ENCODE measurements at regions not wholly inside any gene's neighbourhood (a gene's known extent, or its start where the extent isn't known, plus 50 kb on each side); places are given as distances from the start of the nearest gene placed in this dataset.

DNA sequence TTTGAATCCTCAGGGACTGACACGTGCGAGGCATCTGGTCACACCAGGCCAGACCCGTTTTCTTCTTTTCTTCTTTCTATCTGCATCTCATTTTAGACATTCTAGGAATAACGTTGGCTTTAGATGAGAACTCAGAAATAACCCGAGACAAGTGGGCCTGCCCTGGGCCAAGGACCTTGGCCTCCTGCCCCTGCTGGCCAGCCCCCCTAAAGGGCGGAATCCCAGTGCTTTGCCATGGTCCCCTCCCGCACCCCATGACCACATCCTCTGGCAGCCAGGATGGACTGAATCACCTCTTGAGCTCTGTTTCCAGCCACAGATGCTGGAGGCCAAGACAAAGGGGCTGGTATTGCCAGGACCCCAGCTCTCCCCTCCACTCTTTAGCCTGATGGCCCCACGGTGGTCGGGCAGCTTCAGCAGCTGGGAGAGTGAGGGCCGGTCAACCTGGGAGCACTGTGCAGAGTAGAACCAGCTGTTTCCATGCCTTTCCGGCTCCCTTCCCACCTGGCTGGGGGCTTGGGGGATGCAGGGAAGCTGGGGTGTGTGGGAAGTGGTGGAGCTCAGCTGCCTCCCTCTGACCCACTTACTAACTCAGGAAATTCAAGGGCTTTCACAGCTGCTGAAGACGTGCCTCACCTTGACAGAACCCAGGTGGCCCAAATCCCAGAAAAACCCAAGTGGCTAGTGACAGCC, 190.9 kb downstream of the FAM43A start:
- H3K79me2 ChIP-seq (ENCODE audit: low read length): no peaks in the 10 kb centered on the region
- H3K9me2 ChIP-seq (replicated peaks; ENCODE audit: insufficient read depth, low read length): no peaks in the 10 kb centered on the region
- no peaks in the 10 kb centered on the region for H4K20me1 ChIP-seq (ENCODE audit: insufficient read depth, low read depth, low read length)
- peaks cover 52% of the 10 kb centered on the region for H3K4me1 ChIP-seq (ENCODE audit: low read length)
- H3K9ac ChIP-seq (ENCODE audit: low read length): no peak overlapping the region
- H3K4me3 ChIP-seq (ENCODE audit: low read length): no peak overlapping the region
- no peak overlapping the region for H2AFZ ChIP-seq (ENCODE audit: low read length)
- H3K27me3 ChIP-seq (ENCODE audit: low read length): no peaks in the 10 kb centered on the region
- no peak overlapping the region for H3K4me2 ChIP-seq (ENCODE audit: low read depth, low read length, poor library complexity, severe bottlenecking)
- no peaks in the 10 kb centered on the region for H3K36me3 ChIP-seq (ENCODE audit: insufficient read depth, low read length)
- DNase-seq: no peak
- no peak overlapping the region for H3K27ac ChIP-seq (ENCODE audit: low read length)
- no peaks in the 10 kb centered on the region for H3K9me3 ChIP-seq (ENCODE audit: low read length)

DNA sequence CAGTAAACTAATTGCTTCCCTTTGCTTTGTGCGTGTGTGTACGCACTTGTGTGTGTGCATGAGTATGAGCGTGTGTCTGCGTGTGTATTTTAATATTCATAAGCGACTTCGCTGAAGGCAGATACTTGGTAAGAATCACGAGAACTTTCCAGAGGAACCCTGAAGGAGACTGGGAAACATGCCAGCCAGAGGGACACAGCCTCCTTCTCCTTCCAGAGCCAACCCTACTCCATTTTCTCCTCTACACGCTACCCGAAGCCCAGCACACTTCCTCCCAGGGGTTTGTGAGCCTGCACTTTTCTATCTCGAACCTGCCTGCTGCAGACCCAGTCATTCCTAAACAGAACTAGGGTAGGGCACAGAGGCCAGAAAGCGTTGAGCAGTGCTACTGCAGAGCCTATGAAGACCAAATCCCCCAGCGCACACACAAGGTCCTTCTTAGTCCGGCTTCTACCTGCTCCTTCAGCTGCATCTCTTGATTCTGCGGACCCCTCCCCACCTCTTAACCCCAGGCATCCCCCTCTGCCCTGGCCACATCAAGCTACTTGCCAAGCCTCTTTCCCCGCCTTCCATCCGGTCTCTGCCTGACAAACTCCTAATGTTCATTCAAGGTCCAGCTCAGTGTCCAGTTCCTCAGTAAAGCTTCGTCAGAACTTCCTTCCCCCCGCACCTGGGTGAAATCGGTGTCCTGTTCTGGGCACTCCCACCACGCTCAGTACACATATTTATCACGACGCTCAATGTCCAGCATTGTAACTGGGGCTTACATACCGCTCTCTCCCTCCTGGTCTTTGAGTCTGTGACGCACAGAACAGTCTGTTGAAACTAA, 191.8 kb downstream of the FAM43A start:
- Histone ChIP-seq H3K9me3 (ENCODE audit: low read length) (no peaks in the 10 kb centered on the region), H3K27me3 (ENCODE audit: low read length) (0 out of 2 replicates have a peak, but pooled peaks cover 5% of the 10 kb centered on the region), H4K20me1 (ENCODE audit: insufficient read depth, low read depth, low read length) (no peaks in the 10 kb centered on the region), H3K36me3 (ENCODE audit: insufficient read depth, low read length) (no peaks in the 10 kb centered on the region), H3K79me2 (ENCODE audit: low read length) (no peaks in the 10 kb centered on the region), H2AFZ (ENCODE audit: low read length) (no peak overlapping the region), H3K4me2 (ENCODE audit: low read depth, low read length, poor library complexity, severe bottlenecking) (no peak overlapping the region), H3K4me3 (ENCODE audit: low read length) (no peak overlapping the region), H3K9ac (ENCODE audit: low read length) (no peak overlapping the region), H3K9me2 (replicated peaks; ENCODE audit: insufficient read depth, low read length) (no peaks in the 10 kb centered on the region), H3K4me1 (ENCODE audit: low read length) (peaks cover 43% of the 10 kb centered on the region), H3K27ac (ENCODE audit: low read length) (no peak overlapping the region)
- no peak for DNase-seq

DNA sequence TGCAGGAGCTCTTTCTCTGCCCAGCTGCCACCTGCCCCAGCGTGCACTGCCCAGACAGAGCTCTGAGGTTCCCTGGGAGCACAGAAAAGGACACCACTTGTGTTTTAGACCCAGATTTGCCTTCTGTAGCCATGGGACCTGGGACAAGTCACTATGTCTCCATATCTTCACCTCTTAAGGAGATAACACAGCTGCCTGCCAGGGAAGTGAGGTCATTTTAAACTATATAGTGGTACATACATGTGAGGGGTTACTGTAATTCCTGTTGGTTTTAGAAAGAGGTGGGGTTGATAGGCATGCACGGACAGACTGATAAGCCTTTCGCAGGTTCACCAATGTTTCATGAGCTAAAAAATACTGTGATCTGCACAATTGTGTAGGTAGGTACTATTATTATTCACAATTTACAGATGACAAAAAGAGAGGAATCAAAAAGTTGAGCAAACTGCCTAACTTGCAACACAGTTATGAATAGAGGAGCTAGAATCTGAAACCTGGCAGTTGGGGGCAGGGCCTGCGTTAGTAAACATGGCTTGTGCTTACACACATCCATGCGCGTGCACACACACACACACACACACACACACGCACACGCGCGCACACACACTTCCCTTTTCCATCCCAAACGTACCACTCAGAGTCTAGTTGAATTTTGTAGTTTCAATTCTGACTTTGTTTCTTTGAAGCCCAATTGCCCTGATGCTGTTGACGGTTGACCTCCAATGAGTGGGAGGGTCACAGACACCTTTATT, 193.6 kb downstream of the FAM43A start:
- Histone ChIP-seq H3K27ac (ENCODE audit: low read length) (no peak overlapping the region), H3K79me2 (ENCODE audit: low read length) (no peaks in the 10 kb centered on the region), H3K4me1 (ENCODE audit: low read length) (peaks cover 25% of the 10 kb centered on the region), H3K9ac (ENCODE audit: low read length) (no peak overlapping the region), H3K4me3 (ENCODE audit: low read length) (no peak overlapping the region), H3K9me2 (replicated peaks; ENCODE audit: insufficient read depth, low read length) (no peaks in the 10 kb centered on the region), H3K9me3 (ENCODE audit: low read length) (peaks cover 11% of the 10 kb centered on the region), H2AFZ (ENCODE audit: low read length) (no peak overlapping the region), H4K20me1 (ENCODE audit: insufficient read depth, low read depth, low read length) (no peaks in the 10 kb centered on the region), H3K27me3 (ENCODE audit: low read length) (peaks cover 5% of the 10 kb centered on the region; the same call in 1 of the 2 replicates), H3K36me3 (ENCODE audit: insufficient read depth, low read length) (peaks cover 5% of the 10 kb centered on the region; the same call in 1 of the 2 replicates), H3K4me2 (ENCODE audit: low read depth, low read length, poor library complexity, severe bottlenecking) (no peak overlapping the region)
- DNase-seq: no peak

GRCh38 chr3:194879991-194880939, 194.6 kb downstream of the FAM43A start:
- no peak for DNase-seq
- Histone ChIP-seq H3K4me3 (ENCODE audit: low read length) (no peak overlapping the region), H2AFZ (ENCODE audit: low read length) (no peak overlapping the region), H3K4me2 (ENCODE audit: low read depth, low read length, poor library complexity, severe bottlenecking) (no peak overlapping the region), H3K9me2 (replicated peaks; ENCODE audit: insufficient read depth, low read length) (no peaks in the 10 kb centered on the region), H3K27me3 (ENCODE audit: low read length) (peaks cover 5% of the 10 kb centered on the region; the same call in 1 of the 2 replicates), H3K4me1 (ENCODE audit: low read length) (peaks cover 15% of the 10 kb centered on the region), H3K9ac (ENCODE audit: low read length) (no peak overlapping the region), H3K79me2 (ENCODE audit: low read length) (no peaks in the 10 kb centered on the region), H4K20me1 (ENCODE audit: insufficient read depth, low read depth, low read length) (no peaks in the 10 kb centered on the region), H3K9me3 (ENCODE audit: low read length) (peaks cover 14% of the 10 kb centered on the region), H3K27ac (ENCODE audit: low read length) (no peak overlapping the region), H3K36me3 (ENCODE audit: insufficient read depth, low read length) (peaks cover 5% of the 10 kb centered on the region; the same call in 1 of the 2 replicates)

DNA sequence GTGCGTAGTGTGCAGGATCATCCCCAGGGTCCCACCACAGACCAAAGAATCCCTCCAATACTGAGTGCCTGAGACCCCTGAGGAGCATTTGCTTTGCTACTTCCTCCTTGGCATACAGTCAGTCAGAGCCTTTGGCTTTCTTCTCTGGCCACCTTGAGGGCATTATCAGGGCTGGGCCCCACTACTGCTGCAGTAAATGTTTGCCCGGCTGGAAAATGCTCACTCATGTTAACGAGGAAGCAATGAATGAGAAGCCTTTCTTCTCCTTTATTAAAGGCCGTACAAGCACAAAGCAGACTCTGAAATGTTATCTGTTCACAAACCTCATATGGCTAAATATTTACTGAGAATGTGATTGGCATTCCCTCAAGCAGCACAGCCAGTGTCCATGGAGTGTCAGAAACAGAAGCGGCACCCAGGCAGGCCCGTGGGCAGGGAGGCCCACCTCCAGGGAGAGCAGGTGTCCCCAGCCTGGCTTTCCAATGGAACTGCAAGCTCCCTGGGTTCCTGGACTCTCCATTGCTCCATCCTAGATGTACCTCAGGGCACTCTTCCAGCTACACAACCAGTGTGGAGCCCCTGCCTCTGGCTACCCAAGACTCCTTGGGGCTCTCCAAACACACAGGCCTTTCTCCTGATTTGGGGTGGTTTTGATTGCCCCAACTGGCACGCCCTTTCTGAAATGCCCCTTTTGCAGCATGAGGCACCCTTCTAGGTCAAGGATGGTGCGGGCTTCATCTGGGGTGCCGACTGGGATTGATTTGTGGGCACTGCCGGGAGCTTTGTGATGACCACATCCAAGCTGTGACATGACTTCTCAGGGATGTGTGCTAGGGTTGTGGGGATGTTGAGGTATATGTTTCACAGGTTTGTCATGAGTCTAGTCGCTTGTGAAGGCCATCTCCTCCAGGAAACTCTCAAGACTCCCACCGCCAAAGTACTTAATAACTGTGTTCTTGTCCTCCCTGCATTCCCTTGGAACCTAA, 195.6 kb downstream of the FAM43A start:
- H3K27ac ChIP-seq (ENCODE audit: low read length): no peak overlapping the region
- H3K9ac ChIP-seq (ENCODE audit: low read length): no peak overlapping the region
- H3K36me3 ChIP-seq (ENCODE audit: insufficient read depth, low read length): peaks cover 5% of the 10 kb centered on the region; the same call in 1 of the 2 replicates
- no peaks in the 10 kb centered on the region for H4K20me1 ChIP-seq (ENCODE audit: insufficient read depth, low read depth, low read length)
- no peak overlapping the region for H2AFZ ChIP-seq (ENCODE audit: low read length)
- no peak overlapping the region for H3K4me3 ChIP-seq (ENCODE audit: low read length)
- no peak for DNase-seq
- H3K79me2 ChIP-seq (ENCODE audit: low read length): no peaks in the 10 kb centered on the region
- peaks cover 5% of the 10 kb centered on the region; the same call in 1 of the 2 replicates for H3K27me3 ChIP-seq (ENCODE audit: low read length)
- H3K9me3 ChIP-seq (ENCODE audit: low read length): peaks cover 14% of the 10 kb centered on the region
- H3K4me1 ChIP-seq (ENCODE audit: low read length): peaks cover 14% of the 10 kb centered on the region
- no peaks in the 10 kb centered on the region for H3K9me2 ChIP-seq (replicated peaks; ENCODE audit: insufficient read depth, low read length)
- H3K4me2 ChIP-seq (ENCODE audit: low read depth, low read length, poor library complexity, severe bottlenecking): no peak overlapping the region

DNA sequence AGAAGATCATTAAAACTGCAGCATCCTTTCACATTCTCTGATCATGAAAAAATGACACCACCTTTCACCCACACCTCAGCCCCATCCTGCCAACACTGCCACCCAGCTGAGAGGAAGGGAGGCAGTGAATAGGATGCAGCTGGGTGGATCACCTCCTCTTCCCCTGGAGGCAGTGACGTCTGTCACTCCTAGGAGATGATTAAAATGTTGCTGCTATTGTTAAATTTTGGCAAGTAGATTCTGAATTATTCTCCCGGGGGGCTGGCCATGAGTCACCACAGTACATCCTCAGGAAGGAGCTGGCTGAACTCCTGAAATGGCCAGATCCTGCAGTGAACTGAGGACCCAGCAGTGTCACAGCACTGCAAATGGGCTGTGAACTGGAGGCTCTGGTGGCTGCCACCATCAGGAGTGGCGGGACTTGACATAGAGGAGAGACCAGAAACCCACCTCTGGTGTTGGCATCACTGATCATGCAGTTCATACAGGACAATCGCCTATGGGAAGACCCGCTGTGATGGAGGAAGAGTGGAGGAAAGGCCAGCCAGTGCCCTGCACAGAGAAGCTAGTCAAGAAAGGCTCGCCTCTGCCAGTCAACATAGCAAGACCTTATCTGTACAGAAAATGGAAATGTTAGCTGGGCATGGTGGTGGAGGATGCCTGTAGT, 199.1 kb downstream of the FAM43A start:
- no peaks in the 10 kb centered on the region for H4K20me1 ChIP-seq (ENCODE audit: insufficient read depth, low read depth, low read length)
- H3K9ac ChIP-seq (ENCODE audit: low read length): no peak overlapping the region
- no peaks in the 10 kb centered on the region for H3K79me2 ChIP-seq (ENCODE audit: low read length)
- H3K4me2 ChIP-seq (ENCODE audit: low read depth, low read length, poor library complexity, severe bottlenecking): no peak overlapping the region
- H3K9me3 ChIP-seq (ENCODE audit: low read length): peaks cover 14% of the 10 kb centered on the region
- no peaks in the 10 kb centered on the region for H3K9me2 ChIP-seq (replicated peaks; ENCODE audit: insufficient read depth, low read length)
- DNase-seq: no peak
- H3K36me3 ChIP-seq (ENCODE audit: insufficient read depth, low read length): peaks cover 5% of the 10 kb centered on the region; the same call in 1 of the 2 replicates
- H3K27ac ChIP-seq (ENCODE audit: low read length): no peak overlapping the region
- H3K4me1 ChIP-seq (ENCODE audit: low read length): peaks cover 6% of the 10 kb centered on the region
- no peak overlapping the region for H2AFZ ChIP-seq (ENCODE audit: low read length)
- no peak overlapping the region for H3K4me3 ChIP-seq (ENCODE audit: low read length)
- peaks cover 8% of the 10 kb centered on the region; the same call in 1 of the 2 replicates for H3K27me3 ChIP-seq (ENCODE audit: low read length)
